Lower lobe of right lung (tissue), 2 donors: ENCODE measurements at regions not wholly inside any gene's neighbourhood (a gene's known extent, or its start where the extent isn't known, plus 50 kb on each side); places are given as distances from the start of the nearest gene placed in this dataset.

ENCODE experiments used
- ATAC-seq, 2 donors: fragments of 200-7000 bp; cut with Tn5 transposase; one replicate each; pipeline ENCODE4 v1.9.1; 2020 to 2022; ENCODE audit warnings: mild to moderate bottlenecking in 2 of 2, moderate library complexity in 2 of 2
- DNase-seq: peaks from one replicate; pipeline ENCODE4 v3.0.0-alpha.2; 2020
- H3K27ac ChIP-seq: fragments of 200-600 bp; one replicate; pipeline ENCODE4 v1.8.0; 2022
- H3K27me3 ChIP-seq: fragments of 200-600 bp; one replicate; pipeline ENCODE4 v1.8.0; 2022; ENCODE audit warnings: low read depth
- H3K36me3 ChIP-seq: fragments of 200-600 bp; one replicate; pipeline ENCODE4 v1.8.0; 2022; ENCODE audit warnings: mild to moderate bottlenecking
- H3K4me1 ChIP-seq: fragments of 200-600 bp; one replicate; pipeline ENCODE4 v1.8.0; 2022
- H3K4me3 ChIP-seq: fragments of 200-600 bp; one replicate; pipeline ENCODE4 v1.8.0; 2022; ENCODE audit warnings: mild to moderate bottlenecking
- H3K9me3 ChIP-seq: fragments of 200-600 bp; one replicate; pipeline ENCODE4 v1.8.0; 2022
- intact Hi-C: fragments of 100-400 bp; cut with DNase I; formaldehyde crosslinking; loops from one replicate; pipeline ENCODE4 v1.11.0; 2022
- TF ChIP-seq, protein P1 (sequence below): fragments of 200-600 bp; IDR thresholded peaks from one replicate; pipeline ENCODE4 v1.8.0; 2022; ENCODE audit warnings: antibody characterized with exemption, mild to moderate bottlenecking
- donor health status: DM: no; HTN: yes; CAD: no; lungs with severe emphysema.

DNA sequence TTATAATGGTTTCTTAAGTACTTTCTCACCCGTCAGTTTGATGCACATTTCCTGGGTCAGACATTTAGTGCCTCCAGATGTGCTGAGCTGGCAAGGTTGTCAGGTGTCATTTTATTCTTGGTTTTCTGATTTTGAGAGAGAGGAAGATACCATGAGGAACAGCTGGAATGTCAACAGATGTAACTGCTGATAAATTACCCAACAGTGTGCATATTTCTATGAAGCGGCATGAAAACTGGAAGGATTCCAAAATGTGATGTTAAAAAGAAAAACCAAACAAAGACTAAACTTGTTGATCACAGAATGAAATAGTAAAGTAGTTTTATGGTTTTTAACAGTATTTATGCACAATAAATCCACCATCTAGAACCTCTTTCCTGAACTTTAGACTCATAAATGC is 447.3 kb downstream of the HDGFL1 start:
- H3K27ac ChIP-seq = no peak overlapping the region
- no peaks in the 10 kb centered on the region for H3K9me3 ChIP-seq
- ATAC-seq (no peak), DNase-seq (no peak)
- no peak overlapping the region for H3K4me3 ChIP-seq
- intact Hi-C loops = no loop called here
- TF ChIP-seq, protein P1, sequence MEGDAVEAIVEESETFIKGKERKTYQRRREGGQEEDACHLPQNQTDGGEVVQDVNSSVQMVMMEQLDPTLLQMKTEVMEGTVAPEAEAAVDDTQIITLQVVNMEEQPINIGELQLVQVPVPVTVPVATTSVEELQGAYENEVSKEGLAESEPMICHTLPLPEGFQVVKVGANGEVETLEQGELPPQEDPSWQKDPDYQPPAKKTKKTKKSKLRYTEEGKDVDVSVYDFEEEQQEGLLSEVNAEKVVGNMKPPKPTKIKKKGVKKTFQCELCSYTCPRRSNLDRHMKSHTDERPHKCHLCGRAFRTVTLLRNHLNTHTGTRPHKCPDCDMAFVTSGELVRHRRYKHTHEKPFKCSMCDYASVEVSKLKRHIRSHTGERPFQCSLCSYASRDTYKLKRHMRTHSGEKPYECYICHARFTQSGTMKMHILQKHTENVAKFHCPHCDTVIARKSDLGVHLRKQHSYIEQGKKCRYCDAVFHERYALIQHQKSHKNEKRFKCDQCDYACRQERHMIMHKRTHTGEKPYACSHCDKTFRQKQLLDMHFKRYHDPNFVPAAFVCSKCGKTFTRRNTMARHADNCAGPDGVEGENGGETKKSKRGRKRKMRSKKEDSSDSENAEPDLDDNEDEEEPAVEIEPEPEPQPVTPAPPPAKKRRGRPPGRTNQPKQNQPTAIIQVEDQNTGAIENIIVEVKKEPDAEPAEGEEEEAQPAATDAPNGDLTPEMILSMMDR = no peak
- no peaks in the 10 kb centered on the region for H3K36me3 ChIP-seq
- no peaks in the 10 kb centered on the region for H3K27me3 ChIP-seq
- H3K4me1 ChIP-seq = no peaks in the 10 kb centered on the region

DNA sequence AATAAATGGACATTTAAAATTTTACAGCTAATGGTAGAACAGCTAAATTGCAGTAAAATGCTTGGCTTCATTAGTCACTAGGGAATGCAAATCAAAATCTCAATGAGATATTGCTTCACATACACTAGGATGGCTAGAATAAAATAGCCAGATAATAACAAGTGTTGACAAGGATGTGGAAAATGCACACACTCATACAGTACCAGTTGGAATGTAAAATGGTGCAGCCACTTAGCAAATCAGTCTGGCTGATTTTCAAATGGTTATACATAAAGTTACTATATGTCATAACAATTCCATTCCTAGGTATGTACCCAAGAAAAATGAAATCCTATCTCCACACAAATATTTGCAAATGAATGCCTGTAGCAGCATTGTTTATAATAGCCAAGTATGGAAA is 452.1 kb downstream of the HDGFL1 start:
- no peak for ATAC-seq

DNA sequence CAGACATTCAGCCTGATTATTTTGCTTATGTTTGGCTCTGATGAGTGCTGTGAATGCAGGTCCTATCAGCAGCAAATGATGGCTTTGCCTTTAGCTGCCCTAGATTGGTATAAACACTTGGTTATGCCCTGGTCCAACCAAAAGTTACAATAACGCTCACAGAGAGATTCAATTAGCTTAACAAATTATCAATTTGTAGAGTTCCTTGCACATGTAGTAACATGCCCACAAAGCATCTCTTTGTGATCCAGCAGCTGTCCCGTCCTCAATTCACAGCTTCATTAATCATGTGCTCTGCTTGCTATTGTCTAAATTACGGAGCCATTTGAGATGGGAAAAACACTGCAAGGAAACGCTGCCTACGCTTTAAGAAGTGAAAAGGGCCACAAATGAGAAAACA is 457.9 kb downstream of the HDGFL1 start:
- H3K9me3 ChIP-seq = no peaks in the 10 kb centered on the region
- no peaks in the 10 kb centered on the region for H3K36me3 ChIP-seq
- TF ChIP-seq, protein P1 = no peak
- no peak for DNase-seq
- no peak overlapping the region for H3K4me3 ChIP-seq
- ATAC-seq = no peak
- intact Hi-C loops = no loop called here
- no peak overlapping the region for H3K27ac ChIP-seq
- H3K4me1 ChIP-seq = no peaks in the 10 kb centered on the region
- H3K27me3 ChIP-seq = no peaks in the 10 kb centered on the region

More for the DNA sequence above, 452.1 kb downstream of the HDGFL1 start:
- TF ChIP-seq, protein P1 = no peak
- H3K9me3 ChIP-seq = no peaks in the 10 kb centered on the region
- no peaks in the 10 kb centered on the region for H3K36me3 ChIP-seq
- H3K27ac ChIP-seq = no peak overlapping the region
- no peaks in the 10 kb centered on the region for H3K4me1 ChIP-seq
- DNase-seq = no peak
- intact Hi-C loops = no loop called here
- no peak overlapping the region for H3K4me3 ChIP-seq
- H3K27me3 ChIP-seq = no peaks in the 10 kb centered on the region

DNA sequence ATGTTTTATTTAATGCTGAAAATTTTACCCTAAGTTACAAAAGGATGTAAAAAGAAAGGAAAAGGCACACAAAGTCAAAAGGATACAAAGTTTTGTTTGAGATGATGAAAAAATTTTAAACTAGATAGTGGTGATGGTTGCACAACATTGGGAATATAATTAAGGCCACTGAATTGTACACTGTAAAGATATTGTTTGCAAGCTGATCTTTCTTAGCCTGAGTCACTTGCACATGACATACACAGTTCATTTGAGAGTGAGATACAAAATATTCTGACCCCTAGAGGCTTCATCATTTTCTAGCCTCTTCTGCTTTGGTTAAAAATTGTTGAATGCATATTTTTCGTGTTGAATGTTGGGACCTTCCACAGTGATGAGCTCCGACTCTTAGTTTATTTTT is 462.6 kb downstream of the HDGFL1 start:
- intact Hi-C loops = no loop called here
- ATAC-seq = no peak
- TF ChIP-seq, protein P1 = no peak
- no peak for DNase-seq
- Histone ChIP-seq H3K9me3 (no peaks in the 10 kb centered on the region), H3K27ac (no peak overlapping the region), H3K36me3 (no peaks in the 10 kb centered on the region), H3K4me1 (no peaks in the 10 kb centered on the region), H3K27me3 (no peaks in the 10 kb centered on the region), H3K4me3 (no peak overlapping the region)

DNA sequence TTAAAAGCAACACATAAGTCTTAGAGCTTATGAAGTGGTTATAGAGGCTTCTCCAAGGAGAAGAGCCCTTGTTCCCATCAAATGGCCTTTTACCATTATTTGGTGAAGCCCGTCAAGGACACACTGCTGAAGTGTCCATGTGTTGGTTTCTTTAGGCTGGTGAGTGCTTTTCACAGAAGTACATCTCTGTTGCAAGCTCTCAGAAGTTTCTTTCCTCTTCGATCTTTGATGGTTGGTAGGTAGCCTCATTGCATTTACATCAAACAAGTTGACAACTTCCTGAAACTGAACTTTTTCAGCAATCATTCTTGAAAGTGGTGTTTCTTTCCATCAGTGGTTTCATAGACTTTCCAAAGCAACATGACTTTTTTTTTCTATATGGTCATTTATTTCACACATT is 465.6 kb downstream of the HDGFL1 start:
- Histone ChIP-seq H3K36me3 (no peaks in the 10 kb centered on the region), H3K4me3 (no peak overlapping the region), H3K4me1 (no peaks in the 10 kb centered on the region), H3K9me3 (no peaks in the 10 kb centered on the region), H3K27me3 (no peaks in the 10 kb centered on the region), H3K27ac (no peak overlapping the region)
- no peak for ATAC-seq
- TF ChIP-seq, protein P1 = no peak
- intact Hi-C loops = no loop called here
- DNase-seq = no peak

DNA sequence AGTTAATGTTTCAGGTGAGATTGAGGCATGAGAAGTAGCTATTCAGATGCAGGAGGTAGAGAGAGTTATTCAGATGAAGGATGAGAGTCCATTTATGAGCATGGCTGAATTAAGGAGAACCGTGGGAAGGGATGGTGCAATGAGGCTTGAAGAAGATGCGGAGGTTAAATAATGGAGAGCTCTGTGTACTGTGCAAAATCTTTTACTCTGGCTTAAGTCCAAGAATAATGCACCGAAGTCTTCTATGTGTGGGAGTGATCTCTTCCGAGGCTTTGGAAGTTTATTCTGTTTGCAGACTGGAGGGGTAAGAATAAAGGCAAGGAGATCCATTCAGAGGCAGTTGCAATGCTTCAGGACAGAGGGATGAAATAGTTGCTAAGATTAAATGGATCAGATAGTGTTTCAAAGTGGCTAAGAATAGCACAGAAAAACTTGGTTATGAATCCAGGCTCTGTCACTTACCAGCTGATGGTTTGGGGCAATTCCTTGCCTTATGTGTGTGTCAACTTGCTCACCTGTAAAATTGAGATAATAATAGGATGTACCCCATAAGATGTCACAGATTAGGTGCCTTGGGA is 467.1 kb downstream of the HDGFL1 start:
- no peak for DNase-seq
- Histone ChIP-seq H3K27me3 (no peaks in the 10 kb centered on the region), H3K36me3 (no peaks in the 10 kb centered on the region), H3K4me1 (no peaks in the 10 kb centered on the region), H3K4me3 (no peak overlapping the region), H3K27ac (no peak overlapping the region), H3K9me3 (no peaks in the 10 kb centered on the region)
- intact Hi-C loops = no loop called here
- TF ChIP-seq, protein P1 = no peak
- ATAC-seq = no peak
